Vagina (tissue), 2 donors: ENCODE measurements at regions not wholly inside any gene's neighbourhood (a gene's known extent, or its start where the extent isn't known, plus 50 kb on each side); places are given as distances from the start of the nearest gene placed in this dataset.

Source experiments
- CTCF ChIP-seq, 3 experiments: fragments of 450-650 bp in 2 of 3; fragments of 200-600 bp in 1 of 3; sonication (generic) in 1 of 3; IDR thresholded peaks; one replicate each; pipeline ENCODE4 v1.5.1; 2017 to 2019; ENCODE audit warnings: antibody characterized with exemption in 3 of 3, mild to moderate bottlenecking in 2 of 3, moderate library complexity in 2 of 3
- POLR2A ChIP-seq, 2 donors: fragments of 450-650 bp; IDR thresholded peaks; one replicate each; pipeline ENCODE4 v1.6.1; 2017; ENCODE audit warnings: antibody characterized with exemption in 2 of 2, mild to moderate bottlenecking in 2 of 2, moderate library complexity in 2 of 2
- POLR2AphosphoS5 ChIP-seq, 2 donors: sonication (generic); formaldehyde crosslinking; IDR thresholded peaks; one replicate each; pipeline ENCODE4 v1.9.0; 2017; ENCODE audit warnings: antibody characterized with exemption in 2 of 2, mild to moderate bottlenecking in 2 of 2, low read depth in 1 of 2; ENCODE audit not compliant: insufficient read depth in 1 of 2

DNA sequence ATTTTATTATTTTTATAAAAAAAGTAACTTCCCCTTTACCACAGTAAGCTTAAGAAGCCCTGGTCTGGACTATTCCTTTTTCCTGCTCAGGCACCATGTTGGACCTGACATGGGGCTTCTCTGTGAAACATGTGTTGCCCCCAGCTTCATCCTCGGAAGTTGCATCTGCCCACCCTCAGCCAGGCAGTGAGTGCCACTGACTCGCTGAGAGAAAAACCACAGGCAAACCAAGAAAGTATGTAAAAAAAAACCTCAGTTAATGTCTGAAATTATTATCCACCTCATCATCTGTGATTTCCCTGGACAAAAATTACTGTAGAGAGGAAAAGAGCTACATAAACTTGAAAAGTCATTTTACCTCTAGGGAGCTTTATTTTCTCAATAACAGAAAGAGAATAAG, 109.9 kb upstream of the MCHR2 start:
- TF ChIP-seq POLR2AphosphoS5 (IDR thresholded peaks at IDR 0.05; ENCODE audit: insufficient read depth in 1 of 2, low read depth in 1 of 2), result no peak
- TF ChIP-seq POLR2A (IDR thresholded peaks at IDR 0.05), result no peak
- TF ChIP-seq CTCF (IDR thresholded peaks at IDR 0.05), result no peak
